Fibroblast of pulmonary artery (primary cell): ENCODE measurements at regions not wholly inside any gene's neighbourhood (a gene's known extent, or its start where the extent isn't known, plus 50 kb on each side); places are given as distances from the start of the nearest gene placed in this dataset.
"Not testable (repeated sequence)": the region's sequence is repeated elsewhere in the genome, so short reads cannot be mapped to it uniquely, and the experiment has no call there.

Experiments used
- DNase-seq: peaks from one replicate; pipeline ENCODE4 v3.0.0-alpha.2; 2010; ENCODE audit warnings: low read depth
- H3K4me3 ChIP-seq: replicated peaks from 2 replicates; pipeline ENCODE4 v1.5.1; 2011; ENCODE audit warnings: low read depth, mild to moderate bottlenecking, control low read depth, low read length, moderate library complexity
- CTCF ChIP-seq: IDR thresholded peaks from 2 replicates; pipeline ENCODE4 v1.5.1; 2011; ENCODE audit warnings: mild to moderate bottlenecking, control low read depth, low read length, inconsistent platforms; ENCODE audit errors: missing control alignments

GRCh38 chr4:165814256-165815020, 58.6 kb upstream of the TLL1 start:
- H3K4me3 ChIP-seq: no peak overlapping the region
- TF ChIP-seq CTCF: no peak
- DNase-seq: peak; percentile 26

- not testable (repeated sequence) for H3K4me3 ChIP-seq, DNase-seq
Observed at GRCh38 chr4:165819126-165819525, 53.9 kb upstream of the TLL1 start.
